GM23248 (cell line): ENCODE measurements at regions not wholly inside any gene's neighbourhood (a gene's known extent, or its start where the extent isn't known, plus 50 kb on each side); places are given as distances from the start of the nearest gene placed in this dataset.
"Not testable (repeated sequence)": the region's sequence is repeated elsewhere in the genome, so short reads cannot be mapped to it uniquely, and the experiment has no call there.

ENCODE experiments used
- EZH2 ChIP-seq: fragments of 200-600 bp; sonication (generic); IDR thresholded peaks from 2 replicates; pipeline ENCODE4 v1.6.1; 2018; ENCODE audit warnings: antibody characterized with exemption, mild to moderate bottlenecking; ENCODE audit not compliant: insufficient read depth, poor library complexity, severe bottlenecking
- EZH2phosphoT487 ChIP-seq: fragments of 200-600 bp; sonication (generic); IDR thresholded peaks from 2 replicates; pipeline ENCODE4 v1.6.1; 2018; ENCODE audit warnings: antibody characterized with exemption, moderate library complexity, mild to moderate bottlenecking, low read depth; ENCODE audit not compliant: insufficient read depth

GRCh38 chr18:40245612-40246011 is 1709.4 kb upstream of the PIK3C3 start:
- TF ChIP-seq EZH2, EZH2phosphoT487: not testable (repeated sequence)
